ENCODE measurements at regions not wholly inside any gene's neighbourhood (a gene's known extent, or its start where the extent isn't known, plus 50 kb on each side); places are given as distances from the start of the nearest gene placed in this dataset.

DNA sequence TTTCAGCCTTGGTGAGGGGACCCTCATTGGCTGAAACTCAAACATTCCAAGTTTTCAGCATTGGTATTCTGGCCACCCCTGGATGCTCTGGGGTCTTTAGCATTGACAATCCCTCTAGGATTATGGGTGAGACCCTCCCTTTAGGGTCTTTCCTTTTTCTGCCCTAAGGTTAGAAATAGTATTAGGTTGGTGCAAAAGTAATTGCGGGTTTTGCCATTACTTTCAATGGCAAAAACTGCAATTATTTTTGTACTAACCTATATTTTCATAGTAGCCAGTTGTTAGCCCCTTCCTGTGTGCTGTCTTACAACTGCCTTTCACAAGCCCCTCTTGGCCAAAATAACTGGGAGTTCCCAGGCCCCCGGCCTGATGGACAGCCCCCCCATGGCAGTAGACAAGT, 648.4 kb downstream of the PTPRU start:
- no peak for DNase-seq

DNA sequence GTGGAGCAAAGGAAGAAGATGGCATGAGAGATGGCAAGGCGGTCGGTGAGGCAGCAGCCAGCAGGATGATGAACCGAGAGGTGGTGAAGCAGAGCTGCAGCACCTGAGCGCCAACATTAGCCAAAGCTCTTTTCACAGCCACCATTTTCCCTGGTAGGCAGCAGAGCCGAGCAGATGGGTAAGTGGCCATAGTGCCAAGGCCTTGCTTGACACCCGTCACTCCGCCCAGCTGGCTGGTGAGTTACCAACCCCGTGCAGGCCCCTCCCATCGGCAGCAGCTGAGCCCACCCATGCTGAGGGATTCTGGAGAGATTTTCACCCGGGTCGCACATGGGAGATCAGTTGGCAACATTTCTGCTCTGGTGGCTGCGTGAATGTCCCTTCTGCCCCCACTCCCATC, 647.7 kb downstream of the PTPRU start:
- DNase-seq = no peak

DNA sequence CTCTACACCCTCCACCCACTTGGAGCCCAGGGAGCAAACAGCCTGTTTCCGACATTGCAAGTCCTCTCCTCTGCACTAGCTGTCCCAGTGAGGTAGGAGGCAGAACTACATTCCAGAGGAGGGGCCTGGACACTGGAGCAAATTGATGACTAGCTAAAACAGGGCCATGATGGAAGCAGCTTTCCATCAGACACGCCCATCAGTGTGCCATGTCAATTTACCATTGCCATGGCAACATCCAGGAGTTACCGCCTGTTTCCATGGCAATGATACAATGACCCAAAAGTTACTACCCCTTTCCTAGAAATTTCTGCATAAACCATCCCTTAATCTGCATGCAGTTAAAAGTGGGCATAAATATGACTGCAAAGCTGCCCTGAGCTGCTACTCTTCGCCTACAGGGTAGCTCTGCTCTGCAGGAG, 647.1 kb downstream of the PTPRU start:
- no peak for DNase-seq

DNA sequence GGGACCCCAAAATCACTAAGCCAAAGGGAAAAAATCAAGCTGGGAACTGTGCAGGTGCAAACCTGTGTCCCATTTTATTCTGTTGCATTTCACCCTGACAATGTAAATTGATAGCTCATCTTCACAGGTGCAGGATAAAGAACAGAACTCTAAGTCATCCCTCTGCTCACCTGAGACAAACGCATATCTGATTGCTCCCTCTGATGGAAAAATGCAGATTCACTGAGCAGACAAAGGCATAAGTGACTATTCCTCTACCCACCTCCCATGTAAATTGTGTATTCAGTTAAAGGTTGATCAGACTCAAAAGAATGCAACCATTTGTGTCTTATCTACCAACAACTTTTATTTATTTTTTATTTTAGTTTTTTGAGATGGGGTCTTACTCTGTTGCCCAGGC, 644.2 kb downstream of the PTPRU start:
- no peak for DNase-seq

DNA sequence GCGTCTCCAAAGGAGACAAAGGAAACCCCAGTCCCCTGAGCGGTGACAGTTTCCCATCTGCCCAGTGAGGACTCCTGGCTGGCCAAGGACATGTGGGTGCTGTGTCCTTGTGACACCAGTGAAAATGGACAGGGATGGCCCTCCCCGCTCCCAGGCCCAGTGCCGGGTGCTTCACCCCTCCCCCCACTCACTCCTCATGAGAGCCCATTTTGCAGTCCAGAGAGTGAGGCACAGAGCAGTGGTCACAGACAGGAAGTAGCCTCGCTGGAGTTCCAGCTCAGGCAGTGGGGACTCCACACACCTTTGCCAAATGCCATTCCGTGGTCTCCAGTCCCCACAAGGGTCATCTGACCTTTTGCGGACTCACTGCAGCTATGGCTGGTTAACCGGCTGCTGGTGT, 642.9 kb downstream of the PTPRU start:
- no peak for DNase-seq

DNA sequence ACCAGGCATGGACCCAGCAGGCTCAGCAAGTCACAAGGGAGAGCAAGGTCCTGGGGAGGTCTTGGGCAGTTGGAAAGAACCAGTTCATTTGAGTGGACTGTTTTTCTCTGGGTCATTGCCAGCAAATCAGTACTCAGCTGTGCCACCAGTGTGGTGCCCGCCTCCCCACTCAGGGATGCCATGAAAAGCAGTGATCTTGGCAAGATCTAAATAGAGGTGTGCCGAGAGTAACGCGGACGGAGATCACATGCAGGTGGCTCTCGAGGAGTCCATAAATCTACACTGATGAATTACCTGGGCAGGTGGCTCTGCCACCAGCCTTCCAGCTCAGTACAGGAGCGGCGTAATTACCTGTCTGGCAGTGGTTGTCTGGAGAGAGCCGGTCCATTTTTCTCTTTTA, 642.2 kb downstream of the PTPRU start:
- no peak for DNase-seq

DNA sequence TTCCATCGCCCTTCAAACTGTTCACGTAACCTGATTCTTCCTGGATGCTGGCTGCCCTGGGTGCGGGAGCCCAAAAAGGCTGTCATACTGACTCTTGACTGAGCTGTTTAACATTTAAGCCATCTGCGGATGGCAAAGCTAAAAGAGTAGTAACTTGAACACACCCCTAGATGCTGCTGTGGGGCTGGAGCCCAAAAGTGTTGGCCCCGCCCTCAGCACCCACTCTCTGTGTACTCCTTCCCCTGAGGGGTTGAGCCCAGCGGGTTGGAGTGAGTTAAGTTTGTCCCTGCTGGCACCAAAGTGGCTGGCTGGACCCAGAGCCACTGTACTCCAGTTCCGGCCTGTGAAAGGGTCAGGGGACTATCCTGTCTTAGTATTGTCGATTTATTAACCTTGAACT, 640.6 kb downstream of the PTPRU start:
- DNase-seq = no peak

DNA sequence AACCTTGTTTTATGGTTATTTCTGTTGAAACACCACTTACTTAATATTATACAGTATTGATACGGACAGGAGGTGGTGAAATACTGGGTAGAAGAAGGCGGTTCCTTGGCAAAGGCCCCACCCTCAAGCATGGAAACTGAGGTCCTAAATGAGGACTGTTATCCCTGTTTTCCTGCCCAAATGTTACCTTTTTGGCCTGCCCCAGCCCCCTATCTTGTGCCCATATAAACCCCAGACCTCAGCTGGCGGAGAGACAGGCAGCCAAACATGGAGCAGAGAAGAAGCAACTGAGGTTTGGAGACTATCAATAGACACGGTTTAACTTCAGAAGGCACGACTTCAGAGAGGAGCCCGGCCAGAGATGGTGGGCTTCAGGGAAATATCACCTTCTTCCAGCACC, 640.1 kb downstream of the PTPRU start:
- DNase-seq = no peak

DNA sequence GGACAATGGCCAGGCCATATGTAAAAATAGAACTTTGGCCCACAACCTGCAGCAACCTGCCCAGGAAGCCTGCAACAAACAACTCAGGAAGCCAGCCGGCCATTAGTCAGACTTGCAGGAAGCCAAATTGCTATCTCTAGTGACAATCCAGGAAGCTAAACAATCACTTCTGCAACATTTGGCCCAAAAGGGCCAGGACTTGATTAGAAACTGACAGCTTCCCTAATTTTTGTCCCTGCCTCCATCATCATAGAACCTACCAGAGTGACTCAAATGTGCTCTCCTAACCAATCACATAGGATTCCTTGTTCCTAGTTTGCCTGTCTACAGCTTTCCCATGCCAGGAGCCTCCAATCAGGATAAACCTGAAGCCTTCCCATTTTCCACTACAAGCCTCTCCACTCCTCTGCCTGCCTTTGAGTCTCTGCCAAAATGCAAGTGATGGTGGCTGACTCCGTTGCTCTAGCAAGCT, 639.3 kb downstream of the PTPRU start:
- no peak for DNase-seq

DNA sequence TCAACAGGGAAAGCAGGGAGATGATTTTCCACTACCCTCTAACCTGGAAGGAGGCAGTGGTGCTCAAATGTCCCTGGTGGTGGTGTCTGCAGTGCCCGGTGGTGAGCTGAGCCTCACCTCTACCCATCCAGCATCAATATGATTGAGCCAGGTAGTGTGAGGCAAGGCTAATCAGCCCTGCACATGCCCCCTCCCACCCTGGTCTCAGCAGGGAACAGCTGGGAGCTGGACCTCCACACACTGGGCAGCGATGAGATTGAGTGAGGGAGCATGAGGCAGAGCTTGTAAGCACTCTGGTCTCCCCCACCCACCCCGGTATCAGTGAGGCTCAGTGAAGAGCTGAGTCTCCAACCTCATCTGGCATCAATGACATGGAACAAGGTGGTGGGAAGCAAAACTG, 634.3 kb downstream of the PTPRU start:
- DNase-seq = no peak

DNA sequence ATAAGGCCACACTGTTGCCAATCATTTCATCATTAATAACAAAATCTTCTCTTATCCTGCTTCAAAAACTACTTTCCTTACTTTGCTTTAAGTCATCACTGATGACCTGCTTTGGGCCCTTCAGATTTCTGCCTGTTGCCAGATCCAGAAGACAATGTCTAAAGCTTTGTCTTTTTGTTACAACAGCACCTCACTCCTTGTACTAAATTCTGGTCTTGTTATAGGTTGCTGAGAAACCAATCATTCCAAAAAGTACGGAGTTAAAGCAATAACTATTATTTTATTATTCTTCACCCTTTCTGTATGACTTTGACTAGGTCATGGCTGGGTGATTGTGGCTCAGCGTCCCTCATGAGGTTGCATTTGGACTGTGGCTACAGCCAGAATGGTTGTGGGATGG, 633.5 kb downstream of the PTPRU start:
- no peak for DNase-seq

DNA sequence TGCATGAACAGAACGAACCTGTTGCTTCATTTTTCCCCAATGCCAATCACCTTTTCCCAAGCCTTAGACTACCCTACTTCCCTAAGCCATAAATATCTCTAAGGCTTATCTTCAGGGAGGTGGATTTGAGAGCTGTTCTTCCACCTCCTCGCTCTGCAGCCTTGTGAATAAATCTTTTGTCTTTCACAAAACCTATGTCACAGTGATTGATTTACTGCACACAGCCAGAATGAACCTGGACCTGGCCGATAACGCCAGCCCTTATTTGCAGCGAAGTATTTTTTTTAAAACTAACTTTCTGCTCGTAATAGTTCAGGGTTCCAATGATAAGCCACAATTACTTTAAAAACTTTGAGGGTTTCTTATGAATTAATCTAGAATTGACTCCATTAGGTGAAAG, 632.6 kb downstream of the PTPRU start:
- no peak for DNase-seq

DNA sequence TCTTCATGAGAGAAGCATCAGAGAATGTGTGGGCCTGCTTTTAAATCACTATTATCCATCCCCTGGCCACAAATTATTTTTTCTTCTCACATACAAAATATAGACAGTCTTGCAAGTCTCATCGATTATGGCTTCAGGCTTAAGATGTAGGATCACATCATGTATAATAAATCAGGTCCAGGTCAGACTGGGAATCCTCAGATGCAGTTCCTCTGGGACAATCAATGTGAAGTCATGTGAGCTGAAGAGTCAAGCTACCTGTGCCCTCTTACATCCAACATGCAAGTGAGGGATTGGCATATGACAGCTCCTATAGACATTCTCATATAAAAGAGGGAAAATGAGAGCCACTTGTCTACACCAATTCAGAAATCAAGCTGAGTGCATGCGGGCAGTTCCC, 631.8 kb downstream of the PTPRU start:
- no peak for DNase-seq

DNA sequence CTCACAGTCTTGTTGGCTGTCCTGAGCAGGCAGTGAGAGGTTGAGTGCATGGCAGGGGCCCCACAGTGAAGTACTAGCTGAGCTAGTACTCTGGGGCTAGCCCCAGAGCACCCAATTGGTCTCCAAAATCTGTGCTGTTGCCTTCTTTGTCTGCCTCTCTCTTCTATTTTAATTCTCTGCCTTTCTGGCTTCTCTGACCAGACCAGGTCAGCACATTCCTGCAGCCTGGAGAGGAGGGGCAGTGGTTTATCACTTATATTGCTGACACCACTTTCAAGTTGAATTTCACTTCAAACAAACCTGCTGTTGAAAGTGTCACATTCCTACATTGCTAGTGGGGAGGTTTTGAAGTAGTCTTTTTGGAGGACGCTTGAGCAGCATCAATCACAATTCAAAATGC, 628.7 kb downstream of the PTPRU start:
- DNase-seq = no peak

DNA sequence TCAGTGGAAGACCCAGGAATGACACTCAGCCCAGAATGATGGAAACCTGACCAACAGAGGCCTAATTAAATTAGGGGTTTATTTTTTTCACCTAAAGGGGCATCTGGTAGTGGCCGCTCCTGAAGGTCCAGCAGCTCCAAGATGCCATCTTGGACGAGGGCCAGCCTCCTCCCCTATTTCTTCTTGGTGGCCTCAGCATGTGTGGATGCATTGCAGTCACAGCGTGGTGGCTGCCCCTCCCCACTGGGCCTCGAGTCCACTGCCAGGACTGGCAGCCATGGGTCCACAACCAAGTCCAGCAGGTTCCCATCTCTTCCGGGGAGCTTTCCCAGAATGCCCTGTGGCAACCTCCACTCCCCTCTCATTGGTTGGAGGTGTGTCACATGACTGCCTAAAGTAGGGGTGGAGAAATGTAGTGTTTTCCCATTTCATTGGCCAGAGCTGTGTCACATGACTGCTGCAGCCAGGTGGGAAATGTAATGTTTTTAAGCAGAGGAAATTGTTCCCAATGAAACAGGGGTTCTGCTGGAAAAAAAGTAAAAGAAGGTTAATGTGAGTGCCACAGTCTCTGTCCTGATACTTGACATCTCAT, 628.2 kb downstream of the PTPRU start:
- no peak for DNase-seq

DNA sequence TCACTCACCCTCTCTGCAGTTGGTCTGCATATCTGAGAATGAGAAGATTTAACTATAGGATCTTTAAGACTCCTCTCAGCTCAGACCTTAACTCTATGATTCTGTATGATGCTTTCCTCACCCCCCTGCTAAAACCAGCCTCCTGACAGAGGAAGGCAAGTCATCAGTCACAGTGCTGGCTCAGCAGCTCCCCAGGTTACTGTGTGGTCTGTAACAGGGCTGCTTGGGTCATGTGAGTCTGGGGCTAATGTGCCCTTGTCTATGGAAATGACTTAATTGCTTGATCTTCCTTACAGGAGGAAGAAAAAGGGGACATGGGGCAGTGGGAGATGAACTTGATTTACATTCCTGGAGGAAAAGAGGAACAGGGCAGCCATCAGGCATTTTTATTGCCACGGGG, 625.6 kb downstream of the PTPRU start:
- DNase-seq = no peak

DNA sequence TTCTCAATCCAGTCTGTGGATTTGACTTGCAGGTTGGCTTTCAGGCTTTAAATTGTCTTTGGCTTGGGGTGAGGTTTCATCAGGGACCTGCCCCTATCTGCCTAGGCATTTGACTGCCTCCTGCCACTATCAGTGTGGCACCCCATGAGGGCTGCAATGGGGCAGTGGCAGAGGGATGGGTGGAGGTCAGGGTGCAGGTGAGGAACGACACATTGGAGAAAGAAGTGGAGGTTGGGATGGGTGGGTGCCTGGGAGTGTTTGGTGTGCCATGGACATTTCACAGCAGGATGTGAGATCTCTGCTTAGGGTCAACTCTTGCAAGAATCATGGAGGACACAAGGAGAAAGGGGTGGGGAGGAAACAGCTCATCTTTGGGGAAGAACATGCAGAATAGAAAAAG, 625.1 kb downstream of the PTPRU start:
- DNase-seq = no peak

DNA sequence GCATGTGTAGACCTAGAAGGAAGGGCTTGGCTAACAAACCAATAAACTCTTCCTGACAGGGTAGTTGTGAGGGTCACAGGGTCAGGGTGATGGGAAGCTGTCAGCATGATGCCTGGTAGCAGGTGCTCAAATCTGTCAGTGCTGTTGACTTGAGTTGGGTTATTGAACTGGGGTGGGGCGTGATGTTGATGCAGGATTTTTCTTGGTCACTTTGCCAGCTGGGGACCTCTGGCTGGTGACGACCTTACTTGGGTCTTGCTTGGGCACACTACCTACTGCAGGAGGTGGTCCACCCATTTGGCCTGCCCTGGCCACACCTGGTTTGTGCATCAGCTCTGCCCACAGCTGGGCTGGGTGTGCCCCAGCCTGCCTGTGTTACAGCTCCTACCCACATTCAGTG, 624.4 kb downstream of the PTPRU start:
- no peak for DNase-seq

DNA sequence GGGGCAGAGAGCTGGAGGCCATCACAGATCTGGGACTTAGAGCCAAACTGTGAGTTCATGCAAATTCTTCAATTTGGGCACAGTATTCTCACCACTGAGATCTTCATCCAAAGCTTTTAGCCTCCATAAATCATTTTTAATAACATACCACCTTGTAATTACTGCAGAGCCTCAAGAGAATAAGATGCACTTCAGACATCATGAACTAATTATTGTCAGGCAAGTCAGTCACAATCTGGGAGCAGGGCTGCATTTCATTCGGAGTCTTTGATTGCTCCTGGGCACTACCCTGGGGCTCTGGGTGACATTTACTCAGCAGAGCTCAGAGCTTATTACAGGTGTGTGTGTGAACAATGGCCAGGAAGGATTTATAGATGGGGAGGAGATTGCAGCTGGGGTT, 623.7 kb downstream of the PTPRU start:
- DNase-seq = no peak

DNA sequence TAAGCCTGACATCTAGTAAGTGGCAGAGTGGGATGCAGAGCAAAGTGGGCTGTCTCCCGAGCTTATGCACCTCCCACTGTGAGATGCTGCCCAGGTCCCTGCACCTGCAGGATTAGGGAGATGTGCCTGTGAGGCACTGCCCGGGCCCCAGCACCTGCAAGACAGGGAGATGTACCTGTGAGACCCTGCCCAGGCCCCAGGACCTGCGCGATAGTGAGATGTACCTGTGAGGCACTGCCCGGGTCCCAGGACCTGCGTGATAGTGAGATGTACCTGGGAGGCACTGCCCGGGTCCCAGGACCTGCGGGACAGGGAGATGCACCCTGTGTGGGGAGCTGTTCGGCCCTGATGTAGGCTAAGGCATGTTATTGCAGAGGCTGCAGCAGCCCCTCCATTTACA, 622.8 kb downstream of the PTPRU start:
- no peak for DNase-seq

DNA sequence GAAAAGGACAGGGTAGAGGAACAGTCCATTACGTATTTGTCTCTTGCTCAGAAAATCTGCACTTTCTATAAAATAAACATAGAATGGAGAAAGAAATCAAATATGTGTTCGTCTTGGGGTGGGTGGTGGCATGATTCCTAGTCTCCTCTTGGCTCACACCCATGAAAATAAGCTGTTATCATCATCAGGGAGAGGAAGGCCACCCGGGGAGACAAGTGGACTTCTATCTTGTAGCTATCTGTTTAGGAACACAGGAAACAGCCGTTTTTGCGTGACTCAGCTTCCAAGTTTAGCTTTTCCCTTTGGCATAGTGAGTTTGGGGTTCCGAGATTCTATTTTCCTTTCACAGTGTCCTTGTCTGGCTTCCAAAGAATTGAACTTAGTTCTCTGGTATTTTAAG, 622.3 kb downstream of the PTPRU start:
- DNase-seq = no peak

DNA sequence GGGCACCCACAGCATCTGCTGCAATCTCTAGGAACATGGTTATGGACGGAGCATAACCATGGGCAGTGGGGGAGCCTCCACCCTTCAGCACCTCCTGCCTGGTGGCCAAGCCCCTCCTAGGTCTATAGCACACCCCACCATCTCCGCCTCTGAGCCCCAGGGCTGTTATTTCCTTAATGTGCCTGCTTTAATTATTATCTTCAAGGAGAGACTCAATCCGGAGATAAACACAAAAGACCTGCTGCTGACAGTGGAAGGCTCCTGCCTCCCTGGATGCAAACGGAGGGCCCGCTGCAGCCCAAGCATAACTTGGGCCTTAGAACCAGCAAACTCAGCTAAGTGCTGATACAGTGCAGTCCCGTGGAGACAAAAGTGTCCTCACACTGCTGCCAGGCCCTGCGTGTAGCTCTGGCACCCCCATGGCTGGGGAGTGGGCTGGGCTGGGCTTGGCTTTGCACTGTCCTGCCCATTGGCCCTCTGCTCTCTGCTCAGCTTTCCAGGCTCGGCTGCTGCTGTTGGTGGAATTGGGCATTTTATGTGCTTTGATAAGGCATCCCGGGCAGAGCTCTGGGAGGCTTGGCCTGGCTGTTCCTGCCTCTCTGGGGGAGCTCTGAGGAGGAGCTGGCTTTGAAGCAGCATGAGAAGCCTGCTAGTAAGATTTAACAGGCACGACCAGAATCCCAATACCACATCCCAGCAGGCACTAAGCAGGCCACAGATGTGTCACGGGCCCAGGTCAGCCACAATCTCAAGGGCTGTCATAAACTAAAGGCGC, 620.2 kb downstream of the PTPRU start:
- no peak for DNase-seq

DNA sequence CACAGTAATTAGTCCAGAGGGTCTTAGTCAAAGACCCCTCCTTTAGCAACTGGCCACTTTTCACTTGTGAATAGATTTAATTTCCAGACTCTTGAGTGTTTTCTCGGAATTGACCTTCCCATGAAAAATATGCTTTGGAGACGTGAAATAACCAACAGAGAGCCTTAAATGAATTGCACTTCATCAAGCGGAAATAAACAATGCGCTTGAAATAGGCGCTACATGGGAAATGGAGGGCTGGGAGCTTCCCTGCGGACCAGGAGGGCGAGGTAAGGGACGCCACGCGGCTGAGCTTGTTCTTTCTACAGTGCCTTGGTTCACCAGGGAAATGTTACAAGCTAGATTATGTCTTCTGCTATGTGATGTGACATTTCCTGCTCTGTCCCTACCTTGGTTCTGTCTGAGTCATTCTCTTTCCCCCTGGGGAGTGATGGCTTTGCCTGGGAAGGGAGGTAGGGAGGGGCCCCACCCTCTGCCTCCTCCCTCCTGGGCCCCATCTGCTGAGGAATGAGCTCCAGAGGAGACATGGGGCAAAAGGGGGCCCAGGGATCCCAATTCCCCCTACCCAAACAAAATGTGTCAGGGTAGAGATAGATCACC, 619.3 kb downstream of the PTPRU start:
- DNase-seq = no peak

DNA sequence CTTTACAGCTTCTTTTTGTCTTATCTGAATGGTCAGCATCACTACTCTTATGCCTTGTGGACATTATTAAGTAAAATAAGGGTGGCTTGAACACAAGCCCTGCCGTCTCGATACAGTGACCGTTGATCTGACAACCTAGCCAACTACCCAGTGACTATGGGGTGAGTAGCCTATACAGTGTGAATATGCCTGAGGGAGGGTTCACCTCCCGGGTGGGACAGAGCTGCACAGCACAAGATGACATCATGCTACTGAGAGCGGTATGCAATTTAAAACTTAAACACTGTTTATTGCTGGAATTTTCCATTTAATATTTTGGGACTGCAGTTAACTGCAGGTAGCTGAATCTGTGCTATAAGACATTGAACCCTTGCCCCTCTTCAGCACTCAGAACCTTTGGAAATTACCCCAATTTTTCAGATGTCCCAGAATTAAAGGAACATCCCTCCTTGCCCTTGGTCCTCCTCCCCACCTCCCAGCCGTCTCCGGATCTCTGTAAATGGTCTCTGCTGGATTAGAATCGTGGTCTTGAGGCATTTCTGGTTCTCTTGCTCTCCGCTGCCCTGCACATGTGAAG, 618.5 kb downstream of the PTPRU start:
- DNase-seq = no peak
